Astrocyte (in vitro differentiated cells and primary cell): ENCODE measurements at regions not wholly inside any gene's neighbourhood (a gene's known extent, or its start where the extent isn't known, plus 50 kb on each side); places are given as distances from the start of the nearest gene placed in this dataset.

Source experiments
- DNase-seq: peaks from one replicate; pipeline ENCODE4 v3.0.0-alpha.2; 2010; ENCODE audit warnings: low read depth
- FAIRE-seq: peaks from 2 replicates; lab custom pipeline; 2011; peaks lifted over from hg19 to GRCh38; lab: Jason Lieb, UNC
- H2AFZ ChIP-seq: 2 replicates; pipeline ENCODE4 v1.6.0; 2012; ENCODE audit warnings: low read depth, low read length, inconsistent platforms
- H3K27ac ChIP-seq: 2 replicates; pipeline ENCODE4 v1.5.1; 2011; ENCODE audit warnings: low read depth, low read length, inconsistent platforms
- H3K27me3 ChIP-seq: 2 replicates; pipeline ENCODE4 v1.6.0; 2011; ENCODE audit warnings: low read length, inconsistent platforms; ENCODE audit not compliant: insufficient read depth
- H3K36me3 ChIP-seq: 2 replicates; pipeline ENCODE4 v1.5.1; 2011; ENCODE audit warnings: low read length, inconsistent platforms; ENCODE audit not compliant: insufficient read depth
- H3K4me1 ChIP-seq: 2 replicates; pipeline ENCODE4 v1.5.1; 2011; ENCODE audit warnings: low read length, inconsistent platforms; ENCODE audit not compliant: insufficient read depth
- H3K4me2 ChIP-seq: 2 replicates; pipeline ENCODE4 v1.6.0; 2012; ENCODE audit warnings: low read length, inconsistent platforms
- H3K4me3 ChIP-seq: 2 replicates; pipeline ENCODE4 v1.5.1; 2011; ENCODE audit warnings: low read depth, mild to moderate bottlenecking, low read length, inconsistent platforms; ENCODE audit not compliant: insufficient read depth
- H3K79me2 ChIP-seq: 2 replicates; pipeline ENCODE4 v1.6.0; 2012; ENCODE audit warnings: mild to moderate bottlenecking, low read length, inconsistent platforms; ENCODE audit not compliant: insufficient read depth
- H3K9ac ChIP-seq: 2 replicates; pipeline ENCODE4 v1.6.0; 2012; ENCODE audit warnings: mild to moderate bottlenecking, low read length, inconsistent platforms
- H3K9me3 ChIP-seq: 2 replicates; pipeline ENCODE4 v1.5.1; 2012; ENCODE audit warnings: low read depth, mild to moderate bottlenecking, low read length, inconsistent platforms; ENCODE audit not compliant: insufficient read depth
- H4K20me1 ChIP-seq: 2 replicates; pipeline ENCODE4 v1.6.0; 2012; ENCODE audit warnings: low read length, inconsistent platforms; ENCODE audit not compliant: insufficient read depth
- H3K27ac Mint-ChIP-seq: one replicate; pipeline ENCODE4 v1.8.0; 2021; ENCODE audit warnings: mild to moderate bottlenecking, mixed read lengths; ENCODE audit not compliant: unreplicated experiment
- H3K27me3 Mint-ChIP-seq: one replicate; pipeline ENCODE4 v1.8.0; 2021; ENCODE audit warnings: low read depth, mixed read lengths; ENCODE audit not compliant: unreplicated experiment
- H3K36me3 Mint-ChIP-seq: one replicate; pipeline ENCODE4 v1.8.0; 2021; ENCODE audit warnings: low read depth, mixed read lengths; ENCODE audit not compliant: unreplicated experiment
- H3K4me1 Mint-ChIP-seq: one replicate; pipeline ENCODE4 v1.8.0; 2021; ENCODE audit warnings: low read depth, mixed read lengths; ENCODE audit not compliant: unreplicated experiment
- H3K4me3 Mint-ChIP-seq: one replicate; pipeline ENCODE4 v1.8.0; 2021; ENCODE audit warnings: mild to moderate bottlenecking, moderate library complexity, mixed read lengths; ENCODE audit not compliant: unreplicated experiment
- H3K9me3 Mint-ChIP-seq: one replicate; pipeline ENCODE4 v1.8.0; 2021; ENCODE audit warnings: mild to moderate bottlenecking, mixed read lengths; ENCODE audit not compliant: unreplicated experiment
- EZH2 ChIP-seq: IDR thresholded peaks from 2 replicates; pipeline ENCODE4 v1.6.1; 2012; ENCODE audit warnings: mild to moderate bottlenecking, low read length, inconsistent platforms; ENCODE audit not compliant: insufficient read depth
- TF ChIP-seq, protein P1 (sequence below): IDR thresholded peaks from 2 replicates; pipeline ENCODE4 v1.5.1; 2011; ENCODE audit warnings: low read depth, mild to moderate bottlenecking, inconsistent platforms, low read length, moderate library complexity; ENCODE audit not compliant: insufficient read depth

GRCh38 chr5:1670351-1670750 is 129.3 kb downstream of the MRPL36 start:
- no peak overlapping the region for H3K27ac ChIP-seq
- no peak overlapping the region for H3K27ac Mint-ChIP-seq
- no peak overlapping the region for H3K4me3 Mint-ChIP-seq
- no peaks in the 10 kb centered on the region for H3K36me3 Mint-ChIP-seq
- DNase-seq, result peak; percentile 5
- H2AFZ ChIP-seq, result no peak overlapping the region
- H3K36me3 ChIP-seq, result no peaks in the 10 kb centered on the region
- H3K9ac ChIP-seq, result no peak overlapping the region
- no peak overlapping the region for H3K4me2 ChIP-seq
- H3K79me2 ChIP-seq, result no peaks in the 10 kb centered on the region
- peaks cover 6% of the 10 kb centered on the region for H3K9me3 Mint-ChIP-seq
- H3K27me3 ChIP-seq, result peaks cover 24% of the 10 kb centered on the region
- H3K4me3 ChIP-seq, result no peak overlapping the region
- H4K20me1 ChIP-seq, result no peaks in the 10 kb centered on the region
- peaks cover 30% of the 10 kb centered on the region for H3K27me3 Mint-ChIP-seq
- TF ChIP-seq, protein P1, sequence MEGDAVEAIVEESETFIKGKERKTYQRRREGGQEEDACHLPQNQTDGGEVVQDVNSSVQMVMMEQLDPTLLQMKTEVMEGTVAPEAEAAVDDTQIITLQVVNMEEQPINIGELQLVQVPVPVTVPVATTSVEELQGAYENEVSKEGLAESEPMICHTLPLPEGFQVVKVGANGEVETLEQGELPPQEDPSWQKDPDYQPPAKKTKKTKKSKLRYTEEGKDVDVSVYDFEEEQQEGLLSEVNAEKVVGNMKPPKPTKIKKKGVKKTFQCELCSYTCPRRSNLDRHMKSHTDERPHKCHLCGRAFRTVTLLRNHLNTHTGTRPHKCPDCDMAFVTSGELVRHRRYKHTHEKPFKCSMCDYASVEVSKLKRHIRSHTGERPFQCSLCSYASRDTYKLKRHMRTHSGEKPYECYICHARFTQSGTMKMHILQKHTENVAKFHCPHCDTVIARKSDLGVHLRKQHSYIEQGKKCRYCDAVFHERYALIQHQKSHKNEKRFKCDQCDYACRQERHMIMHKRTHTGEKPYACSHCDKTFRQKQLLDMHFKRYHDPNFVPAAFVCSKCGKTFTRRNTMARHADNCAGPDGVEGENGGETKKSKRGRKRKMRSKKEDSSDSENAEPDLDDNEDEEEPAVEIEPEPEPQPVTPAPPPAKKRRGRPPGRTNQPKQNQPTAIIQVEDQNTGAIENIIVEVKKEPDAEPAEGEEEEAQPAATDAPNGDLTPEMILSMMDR, result no peak
- TF ChIP-seq EZH2, result no peak
- no peaks in the 10 kb centered on the region for H3K9me3 ChIP-seq
- H3K4me1 Mint-ChIP-seq, result peaks cover 4% of the 10 kb centered on the region
- FAIRE-seq, result no peak
- no peaks in the 10 kb centered on the region for H3K4me1 ChIP-seq

DNA sequence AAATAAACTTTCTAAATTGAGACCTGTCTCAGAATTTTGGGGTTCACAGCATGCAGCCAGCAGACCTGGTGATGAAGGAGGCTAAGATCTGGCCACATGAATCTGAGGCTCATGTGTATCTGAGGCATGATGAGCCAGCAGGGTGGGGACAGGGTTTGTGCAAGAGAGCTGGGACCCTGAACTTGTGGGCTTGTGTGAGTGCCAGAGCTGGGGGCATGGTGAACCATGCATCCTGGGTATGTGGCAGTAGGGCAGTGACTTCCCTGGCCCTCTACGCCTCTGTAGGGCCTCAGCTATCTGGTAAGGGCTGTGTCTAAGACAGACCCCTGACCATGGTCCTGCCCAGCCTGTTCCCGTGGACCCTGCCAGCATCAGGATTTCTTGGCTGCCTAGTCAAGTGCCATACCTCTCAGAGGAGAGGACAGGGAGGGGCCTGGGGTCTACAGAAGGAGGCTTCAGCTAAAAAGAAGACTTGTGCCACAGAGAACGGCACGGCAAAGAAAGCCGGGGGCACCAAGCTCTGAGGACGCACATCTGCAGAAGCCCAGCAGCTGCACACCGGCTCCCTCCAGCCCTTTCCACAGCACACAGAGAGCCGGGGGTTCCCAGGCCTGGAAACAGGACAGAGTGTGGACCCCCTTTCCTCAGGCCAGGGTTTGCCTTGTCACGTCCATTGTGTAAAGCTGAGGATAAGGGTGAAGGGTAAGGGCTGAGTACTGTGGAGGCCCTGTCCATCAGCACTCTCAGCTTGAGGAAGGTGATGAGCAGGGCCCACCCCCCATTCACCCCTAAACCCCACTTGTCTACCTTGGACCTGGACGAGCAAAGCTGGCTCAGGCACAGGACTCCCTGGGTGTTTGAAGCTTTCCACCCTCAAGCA is 130.1 kb downstream of the MRPL36 start:
- H3K4me1 Mint-ChIP-seq, result peaks cover 4% of the 10 kb centered on the region
- Histone ChIP-seq H3K4me3 (no peak overlapping the region), H3K9ac (no peak overlapping the region), H3K27me3 (peaks cover 26% of the 10 kb centered on the region), H3K36me3 (no peaks in the 10 kb centered on the region), H3K4me1 (no peaks in the 10 kb centered on the region), H4K20me1 (no peaks in the 10 kb centered on the region), H3K9me3 (no peaks in the 10 kb centered on the region), H3K4me2 (no peak overlapping the region), H3K79me2 (no peaks in the 10 kb centered on the region), H2AFZ (no peak overlapping the region), H3K27ac (no peak overlapping the region)
- no peaks in the 10 kb centered on the region for H3K36me3 Mint-ChIP-seq
- DNase-seq (no peak), FAIRE-seq (no peak)
- peaks cover 6% of the 10 kb centered on the region for H3K9me3 Mint-ChIP-seq
- TF ChIP-seq, protein P1, result no peak
- TF ChIP-seq EZH2, result no peak
- peaks cover 38% of the 10 kb centered on the region for H3K27me3 Mint-ChIP-seq
- H3K4me3 Mint-ChIP-seq, result no peak overlapping the region
- no peak overlapping the region for H3K27ac Mint-ChIP-seq
